GM13977 (cell line): ENCODE measurements at regions not wholly inside any gene's neighbourhood (a gene's known extent, or its start where the extent isn't known, plus 50 kb on each side); places are given as distances from the start of the nearest gene placed in this dataset.

Experiments used
- DNase-seq: peaks from one replicate; pipeline ENCODE4 v3.0.0; 2012; ENCODE audit warnings: low spot score
- CTCF ChIP-seq: IDR thresholded peaks from 2 replicates; pipeline ENCODE4 v1.5.1; 2012; ENCODE audit warnings: mild to moderate bottlenecking, control low read depth; ENCODE audit not compliant: insufficient read depth; ENCODE audit errors: extremely low read depth, missing control alignments
- in situ Hi-C: fragments of 300-500 bp; cut with MboI; formaldehyde crosslinking; loops from one replicate; pipeline ENCODE4 v1.12.0; 2022; ENCODE audit warnings: low sequenced_read_pairs, low pct_unique_long_range_greater_than_20kb, mixed read lengths, inconsistent platforms; ENCODE audit not compliant: unreplicated experiment

- no peak for DNase-seq
Observed at GRCh38 chr1:87620807-87621206, 292.1 kb downstream of the LMO4 start.

GRCh38 chr1:87629673-87630072, 301.0 kb downstream of the LMO4 start:
- in situ Hi-C loops, result no loop called here

More at GRCh38 chr1:87620807-87621206, 292.1 kb downstream of the LMO4 start:
- TF ChIP-seq CTCF, result no peak
- in situ Hi-C loops, result no loop called here

GRCh38 chr1:87632232-87632631, 303.6 kb downstream of the LMO4 start:
- in situ Hi-C loops, result no loop called here
- no peak for DNase-seq
- TF ChIP-seq CTCF, result no peak

More at GRCh38 chr1:87629673-87630072, 301.0 kb downstream of the LMO4 start:
- TF ChIP-seq CTCF, result no peak
- DNase-seq, result no peak

- no peak for TF ChIP-seq CTCF
- no peak for DNase-seq
- in situ Hi-C loops, result no loop called here
Observed at GRCh38 chr1:87636198-87636892, 307.7 kb downstream of the LMO4 start.

GRCh38 chr1:87638636-87639035, 310.0 kb downstream of the LMO4 start:
- TF ChIP-seq CTCF, result no peak
- in situ Hi-C loops, result no loop called here
- no peak for DNase-seq

GRCh38 chr1:87641996-87642395, 313.3 kb downstream of the LMO4 start:
- DNase-seq, result no peak
- TF ChIP-seq CTCF, result no peak
- in situ Hi-C loops, result no loop called here
